ENCODE measurements at regions not wholly inside any gene's neighbourhood (a gene's known extent, or its start where the extent isn't known, plus 50 kb on each side); places are given as distances from the start of the nearest gene placed in this dataset.

DNA sequence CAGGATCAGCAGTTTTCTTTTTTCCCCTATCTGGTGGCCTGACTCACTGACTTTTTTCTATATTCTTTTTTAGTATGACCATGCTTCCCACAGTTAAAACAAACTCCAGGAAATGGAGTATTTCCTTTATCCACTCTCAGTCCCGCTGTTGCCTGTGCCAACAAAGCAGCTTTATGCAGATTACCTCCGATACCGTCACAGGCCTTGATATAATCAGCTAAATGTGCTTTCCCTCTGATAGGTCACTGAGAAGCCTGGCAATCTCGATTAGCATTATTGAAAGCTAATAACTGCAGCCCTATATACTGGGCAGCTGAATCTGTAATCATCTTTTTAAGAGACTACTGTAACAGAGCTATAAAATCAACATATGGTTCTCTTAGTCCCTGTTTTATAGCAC, 243.6 kb downstream of the KIF21A start:
- ChIA-PET POLR2A (no interaction called here), CTCF (ENCODE audit: low intra/inter-chr PET ratio) (no interaction called here)
- DNase-seq (ENCODE audit: extremely low read depth in 1 of 4, low spot score in 3 of 4), result no peak
- no TSS peak for BruUV-seq (replicated peaks)
- no peak for FAIRE-seq
- H3K9me1 ChIP-seq (ENCODE audit: control insufficient read depth, insufficient read depth, low read length), result no peaks in the 10 kb centered on the region
- H3K4me2 ChIP-seq (ENCODE audit: insufficient read depth, low read length), result no peak overlapping the region
- H3K4me1 ChIP-seq (replicated peaks in 1 of 2; ENCODE audit: control insufficient read depth in 2 of 2, insufficient read depth in 2 of 2, low read length in 2 of 2), result no peaks in the 10 kb centered on the region
- no peak overlapping the region for H3K9ac ChIP-seq (ENCODE audit: insufficient read depth in 1 of 2, low read depth in 2 of 2, low read length in 2 of 2)
- H3K27me3 ChIP-seq (ENCODE audit: control insufficient read depth in 2 of 2, insufficient read depth in 2 of 2, low read length in 2 of 2), result no peaks in the 10 kb centered on the region
- H2AFZ ChIP-seq (ENCODE audit: low read depth, low read length), result no peak overlapping the region
- WGBS (ENCODE audit: insufficient coverage, low coverage, missing lambda C conversion rate), result 2% methylated on average over 4 of the region's 4 CpGs
- no peaks in the 10 kb centered on the region for H4K20me1 ChIP-seq (replicated peaks; ENCODE audit: control insufficient read depth, insufficient read depth, low read length)
- intact Hi-C loops (cut with micrococcal nuclease) (loop anchor here (10.0 kb wide), 1 partner anchor 65 kb away; no protein-coding TSS in a partner anchor), in situ Hi-C loops (cut with MboI) (no loop called here)
- no peak overlapping the region for H3K27ac ChIP-seq (ENCODE audit: extremely low read depth, low read depth, low read length)
- H3K9me3 ChIP-seq (replicated peaks; ENCODE audit: control insufficient read depth, insufficient read depth, low read depth, low read length), result no peaks in the 10 kb centered on the region
- H3K4me3 ChIP-seq, result no peak overlapping the region
- no peak for ATAC-seq
- H3K79me2 ChIP-seq (ENCODE audit: control insufficient read depth, insufficient read depth, low read length), result no peaks in the 10 kb centered on the region
- TF ChIP-seq NR2C1 (IDR thresholded peaks at IDR 0.05), result no peak
- no peak for TF ChIP-seq NR2C1 (tag; IDR thresholded peaks at IDR 0.05)
- TF ChIP-seq ZNF583 (CRISPR knock-in tag; IDR thresholded peaks at IDR 0.05), result no peak
- no peak for TF ChIP-seq RREB1 (CRISPR knock-in tag; IDR thresholded peaks at IDR 0.05)
- TF ChIP-seq ZNF124 (CRISPR knock-in tag; IDR thresholded peaks at IDR 0.05), result no peak
- TF ChIP-seq E4F1 (CRISPR knock-in tag; IDR thresholded peaks at IDR 0.05; ENCODE audit: borderline replicate concordance), result no peak
- no peak for TF ChIP-seq ZNF79 (CRISPR knock-in tag; IDR thresholded peaks at IDR 0.05; ENCODE audit: low read depth)
- no peak for TF ChIP-seq RAD51 (IDR thresholded peaks at IDR 0.05; ENCODE audit: borderline replicate concordance, low read depth)
- no peak for TF ChIP-seq RHOXF2B (CRISPR knock-in tag; conservative IDR thresholded peaks at IDR 0.05)
- TF ChIP-seq PHF20 (IDR thresholded peaks at IDR 0.05; ENCODE audit: partially characterized antibody), result no peak
- TF ChIP-seq ADNP (tag; IDR thresholded peaks at IDR 0.05), result no peak
- no peak for TF ChIP-seq ZNF12 (CRISPR knock-in tag; IDR thresholded peaks at IDR 0.05)
- no peak for TF ChIP-seq ATF3 (IDR thresholded peaks at IDR 0.05)
- no peak for TF ChIP-seq ATF3 (CRISPR knock-in tag; conservative IDR thresholded peaks at IDR 0.05)
- no peak for TF ChIP-seq MCM5 (IDR thresholded peaks at IDR 0.05; ENCODE audit: low read depth)
- TF ChIP-seq ZNF212 (CRISPR knock-in tag; IDR thresholded peaks at IDR 0.05), result no peak
- no peak for TF ChIP-seq HNRNPLL (IDR thresholded peaks at IDR 0.05; ENCODE audit: low read depth, low read length, poor library complexity, severe bottlenecking)
- H3K36me3 ChIP-seq (ENCODE audit: control insufficient read depth, insufficient read depth, low read length), result no peaks in the 10 kb centered on the region

All from K562 (cell line).